Adrenal gland (tissue), 9 donors: ENCODE measurements at regions not wholly inside any gene's neighbourhood (a gene's known extent, or its start where the extent isn't known, plus 50 kb on each side); places are given as distances from the start of the nearest gene placed in this dataset.
"Not testable (repeated sequence)": the region's sequence is repeated elsewhere in the genome, so short reads cannot be mapped to it uniquely, and the experiment has no call there.

Source experiments
- DNase-seq, 7 donors: peaks; one replicate each; pipeline ENCODE4 v3.0.0-alpha.2; 2019 to 2020
- H3K27ac ChIP-seq, 5 donors: fragments of 200-600 bp; sonication (generic) in 4 of 5; 1 replicate in 3 of 5; 2 replicates in 2 of 5; pipeline versions ENCODE4 v1.5.1 to v1.8.0; 2016 to 2020; ENCODE audit warnings: mild to moderate bottlenecking in 1 of 5
- H3K27me3 ChIP-seq: fragments of 200-600 bp; 2 replicates; pipeline ENCODE4 v1.8.0; 2021
- H3K36me3 ChIP-seq, 2 donors: fragments of 200-600 bp; replicated peaks in 1 of 2; 1 replicate in 1 of 2; 2 replicates in 1 of 2; pipeline versions ENCODE4 v1.5.1 to v1.8.0; 2018 to 2022
- H3K4me1 ChIP-seq, 2 donors: fragments of 200-600 bp; replicated peaks in 1 of 2; 1 replicate in 1 of 2; 2 replicates in 1 of 2; pipeline versions ENCODE4 v1.5.1 to v1.8.0; 2018 to 2021
- H3K4me3 ChIP-seq, 4 donors: fragments of 200-600 bp; sonication (generic) in 3 of 4; one replicate each; pipeline ENCODE4 v1.5.1; 2016 to 2018
- H3K9me3 ChIP-seq, 3 donors: fragments of 200-600 bp; sonication (generic) in 1 of 3; replicated peaks in 1 of 3; 1 replicate in 2 of 3; 2 replicates in 1 of 3; pipeline versions ENCODE4 v1.5.1 to v1.8.0; 2016 to 2021
- CTCF ChIP-seq, 6 experiments: fragments of 450-650 bp in 4 of 6; fragments of 200-600 bp in 2 of 6; sonication (generic) in 1 of 6; IDR thresholded peaks; 1 replicate in 5 of 6; 2 replicates in 1 of 6; pipeline versions ENCODE4 v1.5.1 to v1.8.0; 2016 to 2021; ENCODE audit warnings: antibody characterized with exemption in 6 of 6, mild to moderate bottlenecking in 2 of 6, moderate library complexity in 1 of 6
- WGBS, 4 donors: extraction: QIAGEN DNeasy Blood & Tissue Kit in 2 of 4; methylation state at CpG; one replicate each; pipeline versions ENCODE4 v1.1.5 to v1.1.7; 2013 to 2017; 5-methylcytosine and 5-hydroxymethylcytosine counted together
- intact Hi-C, 2 donors: fragments of 100-400 bp; cut with DNase I; formaldehyde crosslinking; loops; one replicate each; pipeline versions ENCODE4 v1.14.1 to v1.15.0; 2022 to 2023
- donor health status: healthy with polysubstance abuse.
- donor health status: Bipolar disorder and iron deficiency.
- donor health status: DM: yes; HTN: yes; CAD: no.
- donor health status: DM: no; HTN: no; CAD: no.
- donor health status: DM: no; HTN: no; CAD: no.

DNA sequence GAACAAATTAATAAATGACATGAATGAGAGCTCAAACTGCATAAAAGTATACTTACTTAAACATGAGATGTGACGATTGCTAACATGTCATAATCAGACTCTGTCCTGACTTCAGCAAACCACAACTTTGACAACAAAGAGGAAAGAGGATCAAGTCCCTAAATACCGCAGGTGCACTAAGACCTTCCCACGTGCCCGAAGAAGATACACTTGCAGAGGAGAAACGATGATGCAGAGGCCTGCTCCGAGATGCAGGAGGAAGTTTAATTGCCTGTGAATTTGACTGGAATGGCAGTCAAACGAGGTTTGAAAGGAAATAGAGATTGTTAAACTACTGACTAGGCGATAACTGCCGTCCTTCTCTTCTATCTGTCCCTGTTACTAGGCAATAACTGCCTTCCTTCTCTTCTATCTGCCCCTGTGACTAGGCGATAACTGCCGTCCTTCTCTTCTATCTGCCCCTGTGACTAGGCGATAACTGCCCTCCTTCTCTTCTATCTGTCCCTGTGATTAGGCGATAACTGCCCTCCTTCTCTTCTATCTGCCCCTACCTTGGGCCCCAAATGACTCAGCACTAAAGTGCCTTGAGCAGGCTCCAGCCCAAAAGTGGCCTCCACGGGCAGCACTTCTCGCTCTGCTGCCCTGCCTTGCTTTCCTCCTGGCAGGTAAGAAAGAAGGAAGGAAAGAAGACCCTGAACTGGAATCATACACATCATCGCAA lies 2226.0 kb upstream of the DEFB115 start:
- H3K36me3 ChIP-seq: not testable (repeated sequence)

GRCh38 chr20:29044239-29044638 lies 2213.2 kb upstream of the DEFB115 start:
- H3K27me3 ChIP-seq, H3K4me1 ChIP-seq, H3K36me3 ChIP-seq, H3K27ac ChIP-seq, intact Hi-C loops, DNase-seq, H3K4me3 ChIP-seq, H3K9me3 ChIP-seq: not testable (repeated sequence)
- WGBS, 4 donors: 70 to 83% (median 74%) methylated on average over 9 to 12 of the region's 12 CpGs

More for the DNA sequence above, 2226.0 kb upstream of the DEFB115 start:
- H3K4me3 ChIP-seq, H3K9me3 ChIP-seq, H3K27me3 ChIP-seq, H3K27ac ChIP-seq, DNase-seq, intact Hi-C loops, H3K4me1 ChIP-seq: not testable (repeated sequence)
- 59 to 70% (median 68%) methylated on average over 14 to 16 of the region's 16 CpGs for WGBS, 4 donors

GRCh38 chr20:29050008-29050606 lies 2207.4 kb upstream of the DEFB115 start:
- H3K4me1 ChIP-seq, H3K9me3 ChIP-seq, intact Hi-C loops, H3K36me3 ChIP-seq, H3K27me3 ChIP-seq, H3K27ac ChIP-seq, H3K4me3 ChIP-seq: not testable (repeated sequence)
- 46 to 63% (median 57%) methylated on average over 4 of the region's 4 CpGs for WGBS, 4 donors
- peak in 1 of 7 donors; percentile 8 for DNase-seq
- TF ChIP-seq CTCF (IDR thresholded peaks at IDR 0.05): peak in 3 of 6 experiments; percentile 25 to 30 (median 28)

DNA sequence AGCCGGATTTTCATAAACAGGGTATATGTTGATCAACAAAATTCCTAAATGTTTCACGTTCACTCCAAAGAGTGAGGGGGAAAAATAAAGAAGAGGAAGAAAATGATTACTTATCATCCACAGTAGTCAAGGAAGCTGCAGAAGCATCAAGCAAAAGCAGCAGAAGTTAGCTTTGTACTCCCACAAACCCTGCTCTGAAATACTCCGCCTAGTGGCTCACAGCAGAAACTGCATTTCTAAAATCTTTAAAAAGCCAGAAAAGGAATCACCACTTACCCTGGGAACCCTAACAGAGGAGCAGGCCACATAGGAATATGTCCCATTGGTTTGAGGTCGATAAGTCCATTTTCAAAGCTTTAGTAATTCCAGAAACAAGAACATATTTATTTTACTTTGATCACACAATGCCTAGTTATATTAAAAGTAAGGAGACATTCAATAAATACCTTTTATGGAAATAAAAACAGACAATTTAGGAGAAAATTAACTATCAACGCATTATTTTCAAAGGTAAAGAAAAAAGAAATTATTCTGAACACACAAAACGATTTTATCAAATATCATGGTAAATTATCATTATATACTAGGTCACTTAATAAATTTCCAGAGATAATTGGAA lies 2199.5 kb upstream of the DEFB115 start:
- not testable (repeated sequence) for DNase-seq

DNA sequence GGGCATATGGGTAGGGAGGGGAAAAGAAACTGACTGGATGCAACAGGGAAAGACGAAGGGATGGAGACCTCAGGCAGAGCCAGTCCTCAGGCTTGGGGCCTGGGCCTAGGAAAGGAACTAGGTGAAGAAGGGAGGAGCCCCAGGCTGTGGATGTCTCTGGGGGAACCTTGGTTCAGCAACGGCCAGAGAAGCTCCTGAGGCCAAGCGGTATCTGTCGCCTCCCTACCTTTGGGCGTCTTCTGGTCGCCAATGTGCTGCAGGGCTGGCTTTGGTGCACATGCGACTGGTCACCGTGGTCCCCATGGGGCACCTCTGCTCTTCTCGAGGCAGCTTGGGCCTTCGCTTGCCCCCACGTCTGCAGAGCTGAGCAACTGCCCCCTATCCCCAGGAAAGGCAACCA lies 2195.0 kb upstream of the DEFB115 start:
- H3K36me3 ChIP-seq, H3K4me3 ChIP-seq, H3K27ac ChIP-seq, DNase-seq, H3K4me1 ChIP-seq, intact Hi-C loops, H3K27me3 ChIP-seq, H3K9me3 ChIP-seq: not testable (repeated sequence)
- WGBS, 4 donors: 58 to 82% (median 74%) methylated on average over 8 to 11 of the region's 11 CpGs

More for the DNA sequence above, 2199.5 kb upstream of the DEFB115 start:
- intact Hi-C loops, H3K36me3 ChIP-seq, H3K4me3 ChIP-seq, H3K27ac ChIP-seq, H3K4me1 ChIP-seq, H3K9me3 ChIP-seq, H3K27me3 ChIP-seq: not testable (repeated sequence)
- WGBS, 4 donors: 28 to 31% (median 29%) methylated on average over 6 of the region's 6 CpGs
- peak; percentile 6 to 43 (median 24) for TF ChIP-seq CTCF (IDR thresholded peaks at IDR 0.05)

DNA sequence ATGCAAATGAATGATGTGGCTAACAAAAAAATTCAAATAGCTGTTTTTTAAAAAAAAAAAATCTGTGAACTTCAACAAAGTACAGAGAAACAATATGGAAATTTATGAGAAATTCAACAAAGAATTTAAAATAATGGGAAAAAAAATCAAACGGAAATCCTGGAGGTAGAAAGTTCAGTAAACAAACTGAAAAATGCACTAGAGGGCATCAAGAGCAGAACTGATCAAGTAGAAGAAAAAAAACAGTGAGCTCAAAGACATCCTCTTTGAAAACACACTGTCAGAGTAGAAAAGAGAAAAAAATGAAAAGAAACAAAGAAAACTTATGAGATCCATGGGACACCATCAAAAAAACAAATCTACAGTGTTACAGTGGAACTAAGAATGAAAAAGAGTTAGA lies 2191.1 kb upstream of the DEFB115 start:
- H3K36me3 ChIP-seq, H3K4me1 ChIP-seq, DNase-seq, H3K27me3 ChIP-seq, H3K4me3 ChIP-seq, intact Hi-C loops, H3K9me3 ChIP-seq, H3K27ac ChIP-seq: not testable (repeated sequence)
- WGBS, 4 donors: 35 to 37% (median 35%) methylated on average over 1 of the region's 1 CpG

GRCh38 chr20:29073640-29074039 lies 2183.8 kb upstream of the DEFB115 start:
- 70 to 72% (median 71%) methylated on average over 8 of the region's 8 CpGs for WGBS, 4 donors
- H3K27ac ChIP-seq, H3K4me3 ChIP-seq, DNase-seq, H3K36me3 ChIP-seq, H3K27me3 ChIP-seq, H3K4me1 ChIP-seq, H3K9me3 ChIP-seq, intact Hi-C loops: not testable (repeated sequence)
